ENCODE measurements at regions not wholly inside any gene's neighbourhood (a gene's known extent, or its start where the extent isn't known, plus 50 kb on each side); places are given as distances from the start of the nearest gene placed in this dataset.

GRCh38 chr16:79800016-79800608 is 199.6 kb upstream of the MAF start:
- H3K4me3 Mint-ChIP-seq (ENCODE audit: unreplicated experiment) = no peak overlapping the region
- TF ChIP-seq CTCF (IDR thresholded peaks at IDR 0.05; ENCODE audit: partially characterized antibody, unreplicated experiment) = no peak
- H3K27me3 Mint-ChIP-seq (ENCODE audit: unreplicated experiment) = peaks cover 4% of the 10 kb centered on the region

GRCh38 chr16:79798416-79799053 is 198.0 kb upstream of the MAF start:
- Mint-ChIP-seq H3K4me1 (ENCODE audit: low read depth, unreplicated experiment) (no peaks in the 10 kb centered on the region), H3K4me3 (ENCODE audit: unreplicated experiment) (no peak overlapping the region), H3K27ac (ENCODE audit: unreplicated experiment) (no peak overlapping the region), H3K9me3 (ENCODE audit: unreplicated experiment) (no peaks in the 10 kb centered on the region), H3K27me3 (ENCODE audit: unreplicated experiment) (peaks cover 4% of the 10 kb centered on the region), H3K36me3 (ENCODE audit: unreplicated experiment) (peaks cover 5% of the 10 kb centered on the region)
- no peak for TF ChIP-seq CTCF (IDR thresholded peaks at IDR 0.05; ENCODE audit: partially characterized antibody, unreplicated experiment)
- no peak for DNase-seq

More at GRCh38 chr16:79800016-79800608, 199.6 kb upstream of the MAF start:
- Mint-ChIP-seq H3K36me3 (ENCODE audit: unreplicated experiment) (peaks cover 5% of the 10 kb centered on the region), H3K4me1 (ENCODE audit: low read depth, unreplicated experiment) (no peaks in the 10 kb centered on the region), H3K27ac (ENCODE audit: unreplicated experiment) (no peak overlapping the region), H3K9me3 (ENCODE audit: unreplicated experiment) (no peaks in the 10 kb centered on the region)
- no peak for DNase-seq

GRCh38 chr16:79797486-79797885 is 196.9 kb upstream of the MAF start:
- no peak overlapping the region for H3K27ac Mint-ChIP-seq (ENCODE audit: unreplicated experiment)
- DNase-seq = no peak
- H3K4me3 Mint-ChIP-seq (ENCODE audit: unreplicated experiment) = no peak overlapping the region
- no peaks in the 10 kb centered on the region for H3K4me1 Mint-ChIP-seq (ENCODE audit: low read depth, unreplicated experiment)
- H3K9me3 Mint-ChIP-seq (ENCODE audit: unreplicated experiment) = no peaks in the 10 kb centered on the region
- H3K36me3 Mint-ChIP-seq (ENCODE audit: unreplicated experiment) = peaks cover 5% of the 10 kb centered on the region
- H3K27me3 Mint-ChIP-seq (ENCODE audit: unreplicated experiment) = peaks cover 4% of the 10 kb centered on the region
- TF ChIP-seq CTCF (IDR thresholded peaks at IDR 0.05; ENCODE audit: partially characterized antibody, unreplicated experiment) = no peak

- H3K36me3 Mint-ChIP-seq (ENCODE audit: unreplicated experiment) = no peaks in the 10 kb centered on the region
- no peaks in the 10 kb centered on the region for H3K9me3 Mint-ChIP-seq (ENCODE audit: unreplicated experiment)
- no peak overlapping the region for H3K4me3 Mint-ChIP-seq (ENCODE audit: unreplicated experiment)
- TF ChIP-seq CTCF (IDR thresholded peaks at IDR 0.05; ENCODE audit: partially characterized antibody, unreplicated experiment) = no peak
- no peaks in the 10 kb centered on the region for H3K4me1 Mint-ChIP-seq (ENCODE audit: low read depth, unreplicated experiment)
- peaks cover 4% of the 10 kb centered on the region for H3K27me3 Mint-ChIP-seq (ENCODE audit: unreplicated experiment)
- H3K27ac Mint-ChIP-seq (ENCODE audit: unreplicated experiment) = no peak overlapping the region
- no peak for DNase-seq
Measured at GRCh38 chr16:79795556-79795955, 195.0 kb upstream of the MAF start.

- TF ChIP-seq CTCF (IDR thresholded peaks at IDR 0.05; ENCODE audit: partially characterized antibody, unreplicated experiment) = no peak
- no peak overlapping the region for H3K27ac Mint-ChIP-seq (ENCODE audit: unreplicated experiment)
- no peak for DNase-seq
- H3K27me3 Mint-ChIP-seq (ENCODE audit: unreplicated experiment) = peaks cover 4% of the 10 kb centered on the region
- H3K36me3 Mint-ChIP-seq (ENCODE audit: unreplicated experiment) = no peaks in the 10 kb centered on the region
- H3K9me3 Mint-ChIP-seq (ENCODE audit: unreplicated experiment) = no peaks in the 10 kb centered on the region
- no peak overlapping the region for H3K4me3 Mint-ChIP-seq (ENCODE audit: unreplicated experiment)
- H3K4me1 Mint-ChIP-seq (ENCODE audit: low read depth, unreplicated experiment) = no peaks in the 10 kb centered on the region
Measured at GRCh38 chr16:79794941-79795340, 194.4 kb upstream of the MAF start.

Measured in glutamatergic neuron (in vitro differentiated cells).